ENCODE measurements at regions not wholly inside any gene's neighbourhood (a gene's known extent, or its start where the extent isn't known, plus 50 kb on each side); places are given as distances from the start of the nearest gene placed in this dataset.

- TF ChIP-seq CTCF (conservative IDR thresholded peaks at IDR 0.05; ENCODE audit: low read depth, low read length), result no peak
- DNase-seq (ENCODE audit: low read depth), result no peak
- no peak overlapping the region for H3K4me3 ChIP-seq (ENCODE audit: low read depth, low read length)
Observed at GRCh38 chr1:90486134-90486824, 230.8 kb downstream of the BARHL2 start.

- no peak overlapping the region for H3K4me3 ChIP-seq (ENCODE audit: low read depth, low read length)
- TF ChIP-seq CTCF (conservative IDR thresholded peaks at IDR 0.05; ENCODE audit: low read depth, low read length), result no peak
- DNase-seq (ENCODE audit: low read depth), result no peak
Observed at GRCh38 chr1:90480271-90480835, 236.7 kb downstream of the BARHL2 start.

GRCh38 chr1:90476994-90477393 is 240.1 kb downstream of the BARHL2 start:
- H3K4me3 ChIP-seq (ENCODE audit: low read depth, low read length), result no peak overlapping the region
- no peak for TF ChIP-seq CTCF (conservative IDR thresholded peaks at IDR 0.05; ENCODE audit: low read depth, low read length)

GRCh38 chr1:90476411-90476810 is 240.7 kb downstream of the BARHL2 start:
- DNase-seq (ENCODE audit: low read depth), result no peak
- no peak overlapping the region for H3K4me3 ChIP-seq (ENCODE audit: low read depth, low read length)
- TF ChIP-seq CTCF (conservative IDR thresholded peaks at IDR 0.05; ENCODE audit: low read depth, low read length), result no peak

More at GRCh38 chr1:90476994-90477393, 240.1 kb downstream of the BARHL2 start:
- no peak for DNase-seq (ENCODE audit: low read depth)

GRCh38 chr1:90475631-90476030 is 241.5 kb downstream of the BARHL2 start:
- DNase-seq (ENCODE audit: low read depth), result no peak
- H3K4me3 ChIP-seq (ENCODE audit: low read depth, low read length), result no peak overlapping the region
- TF ChIP-seq CTCF (conservative IDR thresholded peaks at IDR 0.05; ENCODE audit: low read depth, low read length), result peak; percentile 52

- TF ChIP-seq CTCF (conservative IDR thresholded peaks at IDR 0.05; ENCODE audit: low read depth, low read length), result no peak
- DNase-seq (ENCODE audit: low read depth), result no peak
Observed at GRCh38 chr1:90474731-90475130, 242.4 kb downstream of the BARHL2 start.

GRCh38 chr1:90474158-90474557 is 242.9 kb downstream of the BARHL2 start:
- H3K4me3 ChIP-seq (ENCODE audit: low read depth, low read length), result no peak overlapping the region
- no peak for TF ChIP-seq CTCF (conservative IDR thresholded peaks at IDR 0.05; ENCODE audit: low read depth, low read length)
- no peak for DNase-seq (ENCODE audit: low read depth)

More at GRCh38 chr1:90474731-90475130, 242.4 kb downstream of the BARHL2 start:
- no peak overlapping the region for H3K4me3 ChIP-seq (ENCODE audit: low read depth, low read length)

Measured in epithelial cell of proximal tubule (primary cell).